Smooth muscle cell (in vitro differentiated cells): ENCODE measurements at regions not wholly inside any gene's neighbourhood (a gene's known extent, or its start where the extent isn't known, plus 50 kb on each side); places are given as distances from the start of the nearest gene placed in this dataset.

Experiments
- DNase-seq: peaks from one replicate; lab custom pipeline; 2025; ENCODE audit not compliant: unreplicated experiment; lab: John Stamatoyannopoulos, UW
- H2AFZ ChIP-seq: fragments of 200-600 bp; sonication (generic); 2 replicates; pipeline ENCODE4 v1.6.0; 2016; ENCODE audit warnings: antibody characterized with exemption, low read depth, mild to moderate bottlenecking
- H3F3A ChIP-seq: fragments of 200-600 bp; sonication (generic); 2 replicates; pipeline ENCODE4 v1.6.0; 2017; ENCODE audit warnings: antibody characterized with exemption, low read depth
- H3K27ac ChIP-seq: fragments of 200-600 bp; sonication (generic); 2 replicates; pipeline ENCODE4 v1.5.1; 2016; ENCODE audit warnings: low read depth, mild to moderate bottlenecking
- H3K27me3 ChIP-seq: fragments of 200-600 bp; sonication (generic); 2 replicates; pipeline ENCODE4 v1.6.1; 2016; ENCODE audit warnings: low read depth, mild to moderate bottlenecking
- H3K36me3 ChIP-seq: fragments of 200-600 bp; sonication (generic); 2 replicates; pipeline ENCODE4 v1.5.1; 2016; ENCODE audit warnings: low read depth
- H3K4me1 ChIP-seq: fragments of 200-600 bp; sonication (generic); 2 replicates; pipeline ENCODE4 v1.5.1; 2016; ENCODE audit warnings: low read depth
- H3K4me2 ChIP-seq: fragments of 200-600 bp; sonication (generic); 2 replicates; pipeline ENCODE4 v1.6.0; 2016; ENCODE audit warnings: mild to moderate bottlenecking
- H3K4me3 ChIP-seq: fragments of 200-600 bp; sonication (generic); 2 replicates; pipeline ENCODE4 v1.5.1; 2016; ENCODE audit warnings: mild to moderate bottlenecking
- H3K79me2 ChIP-seq: fragments of 200-600 bp; sonication (generic); 2 replicates; pipeline ENCODE4 v1.6.0; 2016; ENCODE audit warnings: low read depth, mild to moderate bottlenecking
- H3K9ac ChIP-seq: fragments of 200-600 bp; sonication (generic); 2 replicates; pipeline ENCODE4 v1.6.0; 2016; ENCODE audit warnings: low read depth
- H3K9me3 ChIP-seq: fragments of 200-600 bp; sonication (generic); replicated peaks from 2 replicates; pipeline ENCODE4 v1.5.1; 2016; ENCODE audit warnings: low read depth
- H4K20me1 ChIP-seq: fragments of 200-600 bp; sonication (generic); 2 replicates; pipeline ENCODE4 v1.6.0; 2016; ENCODE audit warnings: low read depth
- CTCF ChIP-seq: fragments of 200-600 bp; sonication (generic); IDR thresholded peaks from 2 replicates; pipeline ENCODE4 v1.5.1; 2017; ENCODE audit warnings: borderline replicate concordance, mild to moderate bottlenecking, antibody characterized with exemption; ENCODE audit not compliant: insufficient read depth, poor library complexity, severe bottlenecking
- WGBS: methylation state at CpG from one replicate; pipeline ENCODE4 v1.1.7; 2016; ENCODE audit warnings: low lambda C conversion rate; 5-methylcytosine and 5-hydroxymethylcytosine counted together

- H3K4me1 ChIP-seq: peaks cover 31% of the 10 kb centered on the region
- H3K9me3 ChIP-seq: no peaks in the 10 kb centered on the region
- DNase-seq: no peak
- H3K79me2 ChIP-seq: no peaks in the 10 kb centered on the region
- H3K4me3 ChIP-seq: no peak overlapping the region
- H3K36me3 ChIP-seq: no peaks in the 10 kb centered on the region
- H4K20me1 ChIP-seq: no peaks in the 10 kb centered on the region
- no peak for TF ChIP-seq CTCF
- H3K27ac ChIP-seq: peak overlapping the region; percentile 87
- H3F3A ChIP-seq: peaks cover 24% of the 10 kb centered on the region
- no peaks in the 10 kb centered on the region for H3K27me3 ChIP-seq
- peak overlapping the region; percentile 53 for H2AFZ ChIP-seq
- H3K9ac ChIP-seq: peak overlapping the region; percentile 49
- peak overlapping the region; percentile 73 for H3K4me2 ChIP-seq
- 39% methylated on average over 5 of the region's 5 CpGs for WGBS
These were observed 240.5 kb downstream of the MREG start for GRCh38 chr2:215772634-215773563.

- 10% methylated on average over 1 of the region's 1 CpG for WGBS
- Histone ChIP-seq H3K27me3 (no peaks in the 10 kb centered on the region), H3K9me3 (no peaks in the 10 kb centered on the region), H3F3A (peaks cover 24% of the 10 kb centered on the region), H3K4me1 (peaks cover 31% of the 10 kb centered on the region), H3K36me3 (no peaks in the 10 kb centered on the region), H4K20me1 (no peaks in the 10 kb centered on the region), H3K9ac (peak overlapping the region; percentile 49), H3K4me3 (no peak overlapping the region), H3K79me2 (no peaks in the 10 kb centered on the region), H3K27ac (peak overlapping the region; percentile 87), H2AFZ (peak overlapping the region; percentile 53), H3K4me2 (peak overlapping the region; percentile 73)
- no peak for TF ChIP-seq CTCF
- no peak for DNase-seq
These were observed 241.3 kb downstream of the MREG start for GRCh38 chr2:215772003-215772402.

GRCh38 chr2:215771241-215771640, 242.1 kb downstream of the MREG start:
- H3K27ac ChIP-seq: peak overlapping the region; percentile 87
- peak overlapping the region; percentile 18 for H3K9ac ChIP-seq
- H3F3A ChIP-seq: peaks cover 24% of the 10 kb centered on the region
- H3K36me3 ChIP-seq: no peaks in the 10 kb centered on the region
- TF ChIP-seq CTCF: no peak
- H3K4me2 ChIP-seq: peak overlapping the region; percentile 73
- no peaks in the 10 kb centered on the region for H3K27me3 ChIP-seq
- 29% methylated on average over 2 of the region's 2 CpGs for WGBS
- no peaks in the 10 kb centered on the region for H4K20me1 ChIP-seq
- no peaks in the 10 kb centered on the region for H3K9me3 ChIP-seq
- no peak for DNase-seq
- H2AFZ ChIP-seq: peak overlapping the region; percentile 53
- peaks cover 31% of the 10 kb centered on the region for H3K4me1 ChIP-seq
- H3K79me2 ChIP-seq: no peaks in the 10 kb centered on the region
- H3K4me3 ChIP-seq: no peak overlapping the region

- Histone ChIP-seq H4K20me1 (no peaks in the 10 kb centered on the region), H3K9me3 (no peaks in the 10 kb centered on the region), H2AFZ (peak overlapping the region; percentile 53), H3K27me3 (no peaks in the 10 kb centered on the region), H3K4me2 (peak overlapping the region; percentile 73), H3K4me1 (peaks cover 31% of the 10 kb centered on the region), H3K9ac (no peak overlapping the region), H3F3A (peaks cover 24% of the 10 kb centered on the region), H3K79me2 (no peaks in the 10 kb centered on the region), H3K36me3 (no peaks in the 10 kb centered on the region), H3K27ac (peak overlapping the region; percentile 87), H3K4me3 (no peak overlapping the region)
- WGBS: 87% methylated on average over 4 of the region's 4 CpGs
- no peak for TF ChIP-seq CTCF
- DNase-seq: no peak
These were observed 242.7 kb downstream of the MREG start for GRCh38 chr2:215770668-215771067.
